ENCODE measurements at regions not wholly inside any gene's neighbourhood (a gene's known extent, or its start where the extent isn't known, plus 50 kb on each side); places are given as distances from the start of the nearest gene placed in this dataset.

GRCh38 chr4:96775501-96775900 is 935.6 kb downstream of the PDHA2 start:
- TF ChIP-seq CTCF (IDR thresholded peaks at IDR 0.05) (no peak), POLR2A (IDR thresholded peaks at IDR 0.05) (no peak)
